Heart right ventricle (tissue), 16 donors: ENCODE measurements at regions not wholly inside any gene's neighbourhood (a gene's known extent, or its start where the extent isn't known, plus 50 kb on each side); places are given as distances from the start of the nearest gene placed in this dataset.

ENCODE experiments used
- ATAC-seq, 8 donors: fragments of 200-7000 bp; cut with Tn5 transposase; one replicate each; pipeline ENCODE4 v1.9.1; 2020; ENCODE audit warnings: mild to moderate bottlenecking in 8 of 8, moderate library complexity in 8 of 8, moderate number of reproducible peaks in 1 of 8
- DNase-seq, 2 donors: peaks; one replicate each; pipeline ENCODE4 v3.0.0-alpha.2; 2020
- H3K27ac ChIP-seq, 10 donors: fragments of 200-600 bp; sonication (generic) in 2 of 10; one replicate each; pipeline versions ENCODE4 v1.5.0 to v1.8.0; 2020 to 2022; ENCODE audit warnings: mild to moderate bottlenecking in 3 of 10
- H3K27me3 ChIP-seq, 7 donors: fragments of 200-600 bp; one replicate each; pipeline ENCODE4 v1.8.0; 2021 to 2022; ENCODE audit warnings: mild to moderate bottlenecking in 2 of 7
- H3K36me3 ChIP-seq, 9 donors: fragments of 200-600 bp; sonication (generic) in 1 of 9; one replicate each; pipeline versions ENCODE4 v1.5.0 to v1.8.0; 2020 to 2022; ENCODE audit warnings: mild to moderate bottlenecking in 2 of 9
- H3K4me1 ChIP-seq, 9 donors: fragments of 200-600 bp; sonication (generic) in 1 of 9; one replicate each; pipeline versions ENCODE4 v1.5.0 to v1.8.0; 2020 to 2022; ENCODE audit warnings: mild to moderate bottlenecking in 4 of 9
- H3K4me3 ChIP-seq, 10 donors: fragments of 200-600 bp; sonication (generic) in 2 of 10; one replicate each; pipeline versions ENCODE4 v1.5.0 to v1.8.0; 2020 to 2022; ENCODE audit warnings: mild to moderate bottlenecking in 7 of 10, moderate library complexity in 2 of 10
- H3K9me3 ChIP-seq, 11 donors: fragments of 200-600 bp in 10 of 11; sonication (generic) in 2 of 11; one replicate each; pipeline versions ENCODE4 v1.5.0 to v1.8.0; 2013 to 2022; ENCODE audit warnings: mild to moderate bottlenecking in 2 of 11, control low read depth in 1 of 11, moderate library complexity in 1 of 11
- CTCF ChIP-seq, 9 donors: fragments of 200-600 bp; sonication (generic) in 2 of 9; IDR thresholded peaks; one replicate each; pipeline versions ENCODE4 v1.5.0 to v1.8.0; 2021 to 2022; ENCODE audit warnings: antibody characterized with exemption in 9 of 9, mild to moderate bottlenecking in 5 of 9, moderate library complexity in 1 of 9
- WGBS, 2 donors: extraction: QIAGEN DNeasy Blood & Tissue Kit; methylation state at CpG; one replicate each; pipeline ENCODE4 v1.1.7; 2013; ENCODE audit warnings: inconsistent platforms in 1 of 2; 5-methylcytosine and 5-hydroxymethylcytosine counted together
- intact Hi-C, 10 donors: fragments of 100-400 bp; cut with DNase I; formaldehyde crosslinking; loops; one replicate each; pipeline versions ENCODE4 v1.11.1 to v1.14.2; 2022
- donor health status: Arrhythmogenic right ventricular cardiomyopathy.
- donor health status: ischemic (EF 13 %, LVEDD 7.1; RV severe dilation, severe dysfunction).
- donor health status: healthy with polysubstance abuse.
- donor health status: DM: no; HTN: yes; CAD: no.
- donor health status: DM: no; HTN: no; CAD: no.
- donor health status: ischemic (EF 25% LVEDD 6.9; RV normal size, moderate dysfunction).
- donor health status: ischemic (EF 25% LVEDD 5.7; RV mildly dilated, moderate dysfunction).
- donor health status: healthy.
- donor health status: DM: yes; HTN: yes; CAD: no.
- donor health status: Ischemic cardiomyopathy.
- donor health status: ischemic (EF 35%, LVEDD 5.7; RV mildly dilated, moderate dysfunction).
- donor health status: nonischemic (EF 11% LVEDD 7.7; RV severe dilation, severe dysfunction).
- donor health status: DM: yes; HTN: yes; CAD: no.
- donor health status: PGD.
- donor health status: ischemic (EF 29% LVEDD 5.4; RV normal size, mild dysfunction).
- donor health status: nonischemic (EF 23%, LVEDD 6.1; RV moderate dilation, normal function).

GRCh38 chr20:48425321-48425720 is 402.5 kb downstream of the PREX1 start:
- intact Hi-C loops: no loop called here
- H3K36me3 ChIP-seq: no peaks in the 10 kb centered on the region
- ATAC-seq (no peak), DNase-seq (no peak)
- WGBS, 2 donors: 44 to 50% methylated on average over 5 of the region's 5 CpGs
- H3K4me3 ChIP-seq: no peak overlapping the region
- H3K27me3 ChIP-seq: peaks cover 0 to 28% (median 0%) of the 10 kb centered on the region in 7 donors
- no peak for TF ChIP-seq CTCF (IDR thresholded peaks at IDR 0.05)
- H3K27ac ChIP-seq: no peak overlapping the region
- no peaks in the 10 kb centered on the region for H3K4me1 ChIP-seq
- H3K9me3 ChIP-seq: no peaks in the 10 kb centered on the region

DNA sequence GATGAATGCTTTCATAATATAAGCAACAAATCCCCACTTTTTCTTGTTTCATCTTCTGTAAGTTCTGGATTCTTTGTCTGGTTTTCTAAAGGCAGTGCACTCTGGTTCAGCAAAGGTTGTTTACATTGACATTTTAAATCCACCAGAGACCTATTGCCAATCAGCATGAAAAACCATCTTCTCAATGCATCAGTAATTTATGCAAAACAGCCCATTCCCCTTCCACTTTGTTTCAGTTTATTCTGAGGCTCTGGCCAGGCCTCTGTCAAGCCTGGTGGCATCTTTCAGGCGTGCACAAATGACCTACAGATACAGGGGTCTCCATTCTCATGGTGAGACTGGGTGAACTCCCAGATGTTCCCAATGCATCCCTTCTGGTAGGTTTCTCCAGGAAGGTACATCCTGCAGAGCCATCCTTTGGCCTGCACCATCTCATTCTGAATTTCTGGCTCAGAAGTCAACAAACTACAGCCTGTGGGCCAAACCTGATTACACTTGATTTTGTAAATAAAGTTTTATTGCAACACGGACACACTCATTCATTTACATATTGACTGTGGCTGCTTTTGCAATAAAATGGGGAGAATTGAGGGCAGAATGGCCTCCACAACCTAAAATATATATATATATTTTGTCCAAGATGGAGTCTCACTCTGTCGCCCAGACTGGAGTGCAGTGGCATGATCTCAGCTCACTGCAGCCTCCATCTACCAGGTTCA is 405.4 kb downstream of the PREX1 start:
- Histone ChIP-seq H3K4me3 (no peak overlapping the region), H3K27ac (no peak overlapping the region), H3K27me3 (peaks cover 0 to 24% (median 0%) of the 10 kb centered on the region in 7 donors), H3K4me1 (no peaks in the 10 kb centered on the region), H3K9me3 (no peaks in the 10 kb centered on the region), H3K36me3 (no peaks in the 10 kb centered on the region)
- DNase-seq (no peak), ATAC-seq (no peak)
- TF ChIP-seq CTCF (IDR thresholded peaks at IDR 0.05): no peak
- intact Hi-C loops: no loop called here
- WGBS, 2 donors: 92 to 95% methylated on average over 3 of the region's 3 CpGs

- no peak for TF ChIP-seq CTCF (IDR thresholded peaks at IDR 0.05)
- H3K27ac ChIP-seq: no peak overlapping the region
- 83 to 85% methylated on average over 3 of the region's 3 CpGs for WGBS, 2 donors
- no peak for DNase-seq
- no peak overlapping the region for H3K4me3 ChIP-seq
- no peaks in the 10 kb centered on the region for H3K4me1 ChIP-seq
- H3K9me3 ChIP-seq: no peaks in the 10 kb centered on the region
- peaks cover 0 to 15% (median 0%) of the 10 kb centered on the region in 7 donors for H3K27me3 ChIP-seq
- no peaks in the 10 kb centered on the region for H3K36me3 ChIP-seq
- intact Hi-C loops: no loop called here
- ATAC-seq: no peak
Measured at GRCh38 chr20:48421547-48421946, 406.3 kb downstream of the PREX1 start.

GRCh38 chr20:48420176-48420575 is 407.6 kb downstream of the PREX1 start:
- WGBS, 2 donors: 78 to 87% methylated on average over 4 of the region's 4 CpGs
- intact Hi-C loops: no loop called here
- Histone ChIP-seq H3K9me3 (no peaks in the 10 kb centered on the region), H3K36me3 (no peaks in the 10 kb centered on the region), H3K27me3 (peaks cover 0 to 5% (median 0%) of the 10 kb centered on the region in 7 donors), H3K4me1 (no peaks in the 10 kb centered on the region), H3K4me3 (no peak overlapping the region), H3K27ac (no peak overlapping the region)
- ATAC-seq (no peak), DNase-seq (no peak)
- TF ChIP-seq CTCF (IDR thresholded peaks at IDR 0.05): no peak
